ENCODE measurements at regions not wholly inside any gene's neighbourhood (a gene's known extent, or its start where the extent isn't known, plus 50 kb on each side); places are given as distances from the start of the nearest gene placed in this dataset.

DNA sequence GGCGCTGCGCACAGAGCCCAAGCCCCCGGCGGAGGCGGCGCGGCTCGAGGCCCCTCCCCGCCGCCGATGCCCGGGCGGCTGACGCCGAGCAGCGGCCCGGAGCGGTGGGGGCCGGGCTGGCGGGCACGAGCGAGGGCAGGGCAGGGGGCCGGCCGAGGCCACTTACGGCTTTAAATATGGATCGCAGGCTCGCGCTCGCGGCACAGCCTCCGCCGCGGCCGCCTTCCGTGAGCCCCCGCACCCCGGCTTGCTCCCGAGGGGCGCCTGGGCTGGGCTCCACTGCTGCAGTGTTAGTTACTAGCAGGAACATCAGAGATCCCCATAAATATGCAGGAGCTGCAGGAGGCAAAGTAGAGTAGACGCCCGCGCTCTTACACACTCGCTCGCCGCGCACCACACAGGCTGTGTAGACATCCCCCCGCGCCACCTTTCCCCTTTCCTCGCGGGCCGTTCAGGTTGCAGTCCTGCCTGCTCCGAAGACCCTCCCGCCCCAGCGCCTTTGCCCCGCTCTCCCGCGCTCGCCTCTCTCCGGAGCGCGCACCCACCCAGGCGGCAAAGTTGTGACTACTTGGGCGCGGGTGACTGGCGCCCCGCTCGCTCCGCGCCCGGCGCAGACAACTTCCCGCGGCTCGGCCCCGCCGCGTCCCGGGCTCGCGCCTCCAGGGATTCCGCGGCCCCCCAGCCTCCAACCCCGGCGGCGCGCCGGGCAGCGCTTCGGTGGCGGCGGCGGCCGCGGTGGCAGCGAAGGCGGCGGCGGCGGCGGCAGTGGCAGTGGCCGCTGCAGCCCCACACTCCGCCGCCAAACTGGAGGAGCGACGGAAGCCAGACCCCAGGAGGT, 152.0 kb upstream of the SLC4A4 start (continued):
- TF ChIP-seq, protein P1, sequence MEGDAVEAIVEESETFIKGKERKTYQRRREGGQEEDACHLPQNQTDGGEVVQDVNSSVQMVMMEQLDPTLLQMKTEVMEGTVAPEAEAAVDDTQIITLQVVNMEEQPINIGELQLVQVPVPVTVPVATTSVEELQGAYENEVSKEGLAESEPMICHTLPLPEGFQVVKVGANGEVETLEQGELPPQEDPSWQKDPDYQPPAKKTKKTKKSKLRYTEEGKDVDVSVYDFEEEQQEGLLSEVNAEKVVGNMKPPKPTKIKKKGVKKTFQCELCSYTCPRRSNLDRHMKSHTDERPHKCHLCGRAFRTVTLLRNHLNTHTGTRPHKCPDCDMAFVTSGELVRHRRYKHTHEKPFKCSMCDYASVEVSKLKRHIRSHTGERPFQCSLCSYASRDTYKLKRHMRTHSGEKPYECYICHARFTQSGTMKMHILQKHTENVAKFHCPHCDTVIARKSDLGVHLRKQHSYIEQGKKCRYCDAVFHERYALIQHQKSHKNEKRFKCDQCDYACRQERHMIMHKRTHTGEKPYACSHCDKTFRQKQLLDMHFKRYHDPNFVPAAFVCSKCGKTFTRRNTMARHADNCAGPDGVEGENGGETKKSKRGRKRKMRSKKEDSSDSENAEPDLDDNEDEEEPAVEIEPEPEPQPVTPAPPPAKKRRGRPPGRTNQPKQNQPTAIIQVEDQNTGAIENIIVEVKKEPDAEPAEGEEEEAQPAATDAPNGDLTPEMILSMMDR (IDR thresholded peaks at IDR 0.05) = no peak
- TF ChIP-seq MXD4 (CRISPR knock-in tag; IDR thresholded peaks at IDR 0.05; ENCODE audit: borderline replicate concordance) (no peak), ZNF219 (CRISPR knock-in tag; IDR thresholded peaks at IDR 0.05; ENCODE audit: borderline replicate concordance) (no peak), ZNF232 (CRISPR knock-in tag; IDR thresholded peaks at IDR 0.05) (no peak), ZNF671 (CRISPR knock-in tag; IDR thresholded peaks at IDR 0.05) (no peak), SP1 (CRISPR knock-in tag; conservative IDR thresholded peaks at IDR 0.05) (0 out of 2 replicates have a peak, but pooled peaks have one; percentile 18), TCF7 (CRISPR knock-in tag; IDR thresholded peaks at IDR 0.05; ENCODE audit: low read depth) (no peak), ZBTB21 (CRISPR knock-in tag; IDR thresholded peaks at IDR 0.05; ENCODE audit: borderline replicate concordance) (no peak), ATF1 (CRISPR knock-in tag; IDR thresholded peaks at IDR 0.05) (no peak), CREM (CRISPR knock-in tag; IDR thresholded peaks at IDR 0.05) (no peak)
- TF ChIP-seq, protein P2, sequence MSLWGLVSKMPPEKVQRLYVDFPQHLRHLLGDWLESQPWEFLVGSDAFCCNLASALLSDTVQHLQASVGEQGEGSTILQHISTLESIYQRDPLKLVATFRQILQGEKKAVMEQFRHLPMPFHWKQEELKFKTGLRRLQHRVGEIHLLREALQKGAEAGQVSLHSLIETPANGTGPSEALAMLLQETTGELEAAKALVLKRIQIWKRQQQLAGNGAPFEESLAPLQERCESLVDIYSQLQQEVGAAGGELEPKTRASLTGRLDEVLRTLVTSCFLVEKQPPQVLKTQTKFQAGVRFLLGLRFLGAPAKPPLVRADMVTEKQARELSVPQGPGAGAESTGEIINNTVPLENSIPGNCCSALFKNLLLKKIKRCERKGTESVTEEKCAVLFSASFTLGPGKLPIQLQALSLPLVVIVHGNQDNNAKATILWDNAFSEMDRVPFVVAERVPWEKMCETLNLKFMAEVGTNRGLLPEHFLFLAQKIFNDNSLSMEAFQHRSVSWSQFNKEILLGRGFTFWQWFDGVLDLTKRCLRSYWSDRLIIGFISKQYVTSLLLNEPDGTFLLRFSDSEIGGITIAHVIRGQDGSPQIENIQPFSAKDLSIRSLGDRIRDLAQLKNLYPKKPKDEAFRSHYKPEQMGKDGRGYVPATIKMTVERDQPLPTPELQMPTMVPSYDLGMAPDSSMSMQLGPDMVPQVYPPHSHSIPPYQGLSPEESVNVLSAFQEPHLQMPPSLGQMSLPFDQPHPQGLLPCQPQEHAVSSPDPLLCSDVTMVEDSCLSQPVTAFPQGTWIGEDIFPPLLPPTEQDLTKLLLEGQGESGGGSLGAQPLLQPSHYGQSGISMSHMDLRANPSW (CRISPR knock-in tag; conservative IDR thresholded peaks at IDR 0.05; ENCODE audit: low read depth) = no peak
- TF ChIP-seq, protein P3, sequence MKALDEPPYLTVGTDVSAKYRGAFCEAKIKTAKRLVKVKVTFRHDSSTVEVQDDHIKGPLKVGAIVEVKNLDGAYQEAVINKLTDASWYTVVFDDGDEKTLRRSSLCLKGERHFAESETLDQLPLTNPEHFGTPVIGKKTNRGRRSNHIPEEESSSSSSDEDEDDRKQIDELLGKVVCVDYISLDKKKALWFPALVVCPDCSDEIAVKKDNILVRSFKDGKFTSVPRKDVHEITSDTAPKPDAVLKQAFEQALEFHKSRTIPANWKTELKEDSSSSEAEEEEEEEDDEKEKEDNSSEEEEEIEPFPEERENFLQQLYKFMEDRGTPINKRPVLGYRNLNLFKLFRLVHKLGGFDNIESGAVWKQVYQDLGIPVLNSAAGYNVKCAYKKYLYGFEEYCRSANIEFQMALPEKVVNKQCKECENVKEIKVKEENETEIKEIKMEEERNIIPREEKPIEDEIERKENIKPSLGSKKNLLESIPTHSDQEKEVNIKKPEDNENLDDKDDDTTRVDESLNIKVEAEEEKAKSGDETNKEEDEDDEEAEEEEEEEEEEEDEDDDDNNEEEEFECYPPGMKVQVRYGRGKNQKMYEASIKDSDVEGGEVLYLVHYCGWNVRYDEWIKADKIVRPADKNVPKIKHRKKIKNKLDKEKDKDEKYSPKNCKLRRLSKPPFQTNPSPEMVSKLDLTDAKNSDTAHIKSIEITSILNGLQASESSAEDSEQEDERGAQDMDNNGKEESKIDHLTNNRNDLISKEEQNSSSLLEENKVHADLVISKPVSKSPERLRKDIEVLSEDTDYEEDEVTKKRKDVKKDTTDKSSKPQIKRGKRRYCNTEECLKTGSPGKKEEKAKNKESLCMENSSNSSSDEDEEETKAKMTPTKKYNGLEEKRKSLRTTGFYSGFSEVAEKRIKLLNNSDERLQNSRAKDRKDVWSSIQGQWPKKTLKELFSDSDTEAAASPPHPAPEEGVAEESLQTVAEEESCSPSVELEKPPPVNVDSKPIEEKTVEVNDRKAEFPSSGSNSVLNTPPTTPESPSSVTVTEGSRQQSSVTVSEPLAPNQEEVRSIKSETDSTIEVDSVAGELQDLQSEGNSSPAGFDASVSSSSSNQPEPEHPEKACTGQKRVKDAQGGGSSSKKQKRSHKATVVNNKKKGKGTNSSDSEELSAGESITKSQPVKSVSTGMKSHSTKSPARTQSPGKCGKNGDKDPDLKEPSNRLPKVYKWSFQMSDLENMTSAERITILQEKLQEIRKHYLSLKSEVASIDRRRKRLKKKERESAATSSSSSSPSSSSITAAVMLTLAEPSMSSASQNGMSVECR (CRISPR knock-in tag; IDR thresholded peaks at IDR 0.05; ENCODE audit: borderline replicate concordance) = 0 out of 2 replicates have a peak, but pooled peaks have one; percentile 26
- TF ChIP-seq, protein P4, sequence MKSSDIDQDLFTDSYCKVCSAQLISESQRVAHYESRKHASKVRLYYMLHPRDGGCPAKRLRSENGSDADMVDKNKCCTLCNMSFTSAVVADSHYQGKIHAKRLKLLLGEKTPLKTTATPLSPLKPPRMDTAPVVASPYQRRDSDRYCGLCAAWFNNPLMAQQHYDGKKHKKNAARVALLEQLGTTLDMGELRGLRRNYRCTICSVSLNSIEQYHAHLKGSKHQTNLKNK (CRISPR knock-in tag; IDR thresholded peaks at IDR 0.05) = no peak
- TF ChIP-seq, protein P5, sequence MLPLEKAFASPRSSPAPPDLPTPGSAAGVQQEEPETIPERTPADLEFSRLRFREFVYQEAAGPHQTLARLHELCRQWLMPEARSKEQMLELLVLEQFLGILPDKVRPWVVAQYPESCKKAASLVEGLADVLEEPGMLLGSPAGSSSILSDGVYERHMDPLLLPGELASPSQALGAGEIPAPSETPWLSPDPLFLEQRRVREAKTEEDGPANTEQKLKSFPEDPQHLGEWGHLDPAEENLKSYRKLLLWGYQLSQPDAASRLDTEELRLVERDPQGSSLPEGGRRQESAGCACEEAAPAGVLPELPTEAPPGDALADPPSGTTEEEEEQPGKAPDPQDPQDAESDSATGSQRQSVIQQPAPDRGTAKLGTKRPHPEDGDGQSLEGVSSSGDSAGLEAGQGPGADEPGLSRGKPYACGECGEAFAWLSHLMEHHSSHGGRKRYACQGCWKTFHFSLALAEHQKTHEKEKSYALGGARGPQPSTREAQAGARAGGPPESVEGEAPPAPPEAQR (CRISPR knock-in tag; IDR thresholded peaks at IDR 0.05) = no peak
- TF ChIP-seq, protein P6, sequence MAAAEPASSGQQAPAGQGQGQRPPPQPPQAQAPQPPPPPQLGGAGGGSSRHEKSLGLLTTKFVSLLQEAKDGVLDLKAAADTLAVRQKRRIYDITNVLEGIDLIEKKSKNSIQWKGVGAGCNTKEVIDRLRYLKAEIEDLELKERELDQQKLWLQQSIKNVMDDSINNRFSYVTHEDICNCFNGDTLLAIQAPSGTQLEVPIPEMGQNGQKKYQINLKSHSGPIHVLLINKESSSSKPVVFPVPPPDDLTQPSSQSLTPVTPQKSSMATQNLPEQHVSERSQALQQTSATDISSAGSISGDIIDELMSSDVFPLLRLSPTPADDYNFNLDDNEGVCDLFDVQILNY (CRISPR knock-in tag; IDR thresholded peaks at IDR 0.05) = no peak
- TF ChIP-seq, protein P7, sequence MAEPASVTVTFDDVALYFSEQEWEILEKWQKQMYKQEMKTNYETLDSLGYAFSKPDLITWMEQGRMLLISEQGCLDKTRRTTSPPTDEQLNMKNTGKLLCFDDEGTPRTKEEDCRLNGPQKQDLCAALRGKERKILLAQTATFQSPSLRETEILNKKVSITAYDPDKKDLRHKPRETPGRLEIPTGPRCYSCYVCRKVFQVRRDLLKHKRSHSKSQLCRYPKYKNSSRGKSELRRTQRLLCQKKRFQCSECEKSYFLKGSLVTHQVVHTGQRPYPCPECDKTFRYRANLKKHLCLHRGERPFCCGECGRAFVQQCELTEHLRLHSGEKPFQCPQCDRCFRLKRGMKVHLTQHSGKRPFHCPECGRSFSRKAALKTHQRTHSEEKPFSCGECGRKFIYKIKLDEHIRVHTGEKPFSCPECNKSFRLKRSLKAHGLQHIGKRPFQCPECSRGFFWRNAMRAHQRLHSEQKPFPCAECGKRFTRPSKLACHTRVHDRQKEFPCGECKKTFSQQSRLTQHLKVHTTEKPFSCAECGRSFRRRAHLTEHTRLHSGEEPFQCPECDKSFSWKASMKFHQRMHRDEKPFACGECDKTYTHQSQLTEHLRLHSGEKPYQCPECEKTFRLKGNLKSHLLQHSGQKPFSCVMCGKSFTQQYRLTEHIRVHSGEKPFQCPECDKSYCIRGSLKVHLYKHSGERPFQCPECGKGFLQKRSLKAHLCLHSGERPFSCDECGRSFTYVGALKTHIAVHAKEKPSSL (CRISPR knock-in tag; conservative IDR thresholded peaks at IDR 0.05) = no peak
- TF ChIP-seq, protein P8, sequence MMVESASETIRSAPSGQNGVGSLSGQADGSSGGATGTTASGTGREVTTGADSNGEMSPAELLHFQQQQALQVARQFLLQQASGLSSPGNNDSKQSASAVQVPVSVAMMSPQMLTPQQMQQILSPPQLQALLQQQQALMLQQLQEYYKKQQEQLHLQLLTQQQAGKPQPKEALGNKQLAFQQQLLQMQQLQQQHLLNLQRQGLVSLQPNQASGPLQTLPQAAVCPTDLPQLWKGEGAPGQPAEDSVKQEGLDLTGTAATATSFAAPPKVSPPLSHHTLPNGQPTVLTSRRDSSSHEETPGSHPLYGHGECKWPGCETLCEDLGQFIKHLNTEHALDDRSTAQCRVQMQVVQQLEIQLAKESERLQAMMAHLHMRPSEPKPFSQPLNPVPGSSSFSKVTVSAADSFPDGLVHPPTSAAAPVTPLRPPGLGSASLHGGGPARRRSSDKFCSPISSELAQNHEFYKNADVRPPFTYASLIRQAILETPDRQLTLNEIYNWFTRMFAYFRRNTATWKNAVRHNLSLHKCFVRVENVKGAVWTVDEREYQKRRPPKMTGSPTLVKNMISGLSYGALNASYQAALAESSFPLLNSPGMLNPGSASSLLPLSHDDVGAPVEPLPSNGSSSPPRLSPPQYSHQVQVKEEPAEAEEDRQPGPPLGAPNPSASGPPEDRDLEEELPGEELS (CRISPR knock-in tag; IDR thresholded peaks at IDR 0.05) = peak; percentile 38; the same call in 1 of the 2 replicates
- TF ChIP-seq, protein P9, sequence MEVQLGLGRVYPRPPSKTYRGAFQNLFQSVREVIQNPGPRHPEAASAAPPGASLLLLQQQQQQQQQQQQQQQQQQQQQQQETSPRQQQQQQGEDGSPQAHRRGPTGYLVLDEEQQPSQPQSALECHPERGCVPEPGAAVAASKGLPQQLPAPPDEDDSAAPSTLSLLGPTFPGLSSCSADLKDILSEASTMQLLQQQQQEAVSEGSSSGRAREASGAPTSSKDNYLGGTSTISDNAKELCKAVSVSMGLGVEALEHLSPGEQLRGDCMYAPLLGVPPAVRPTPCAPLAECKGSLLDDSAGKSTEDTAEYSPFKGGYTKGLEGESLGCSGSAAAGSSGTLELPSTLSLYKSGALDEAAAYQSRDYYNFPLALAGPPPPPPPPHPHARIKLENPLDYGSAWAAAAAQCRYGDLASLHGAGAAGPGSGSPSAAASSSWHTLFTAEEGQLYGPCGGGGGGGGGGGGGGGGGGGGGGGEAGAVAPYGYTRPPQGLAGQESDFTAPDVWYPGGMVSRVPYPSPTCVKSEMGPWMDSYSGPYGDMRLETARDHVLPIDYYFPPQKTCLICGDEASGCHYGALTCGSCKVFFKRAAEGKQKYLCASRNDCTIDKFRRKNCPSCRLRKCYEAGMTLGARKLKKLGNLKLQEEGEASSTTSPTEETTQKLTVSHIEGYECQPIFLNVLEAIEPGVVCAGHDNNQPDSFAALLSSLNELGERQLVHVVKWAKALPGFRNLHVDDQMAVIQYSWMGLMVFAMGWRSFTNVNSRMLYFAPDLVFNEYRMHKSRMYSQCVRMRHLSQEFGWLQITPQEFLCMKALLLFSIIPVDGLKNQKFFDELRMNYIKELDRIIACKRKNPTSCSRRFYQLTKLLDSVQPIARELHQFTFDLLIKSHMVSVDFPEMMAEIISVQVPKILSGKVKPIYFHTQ (CRISPR knock-in tag; IDR thresholded peaks at IDR 0.05) = no peak
